ENCODE measurements at regions not wholly inside any gene's neighbourhood (a gene's known extent, or its start where the extent isn't known, plus 50 kb on each side); places are given as distances from the start of the nearest gene placed in this dataset.

DNA sequence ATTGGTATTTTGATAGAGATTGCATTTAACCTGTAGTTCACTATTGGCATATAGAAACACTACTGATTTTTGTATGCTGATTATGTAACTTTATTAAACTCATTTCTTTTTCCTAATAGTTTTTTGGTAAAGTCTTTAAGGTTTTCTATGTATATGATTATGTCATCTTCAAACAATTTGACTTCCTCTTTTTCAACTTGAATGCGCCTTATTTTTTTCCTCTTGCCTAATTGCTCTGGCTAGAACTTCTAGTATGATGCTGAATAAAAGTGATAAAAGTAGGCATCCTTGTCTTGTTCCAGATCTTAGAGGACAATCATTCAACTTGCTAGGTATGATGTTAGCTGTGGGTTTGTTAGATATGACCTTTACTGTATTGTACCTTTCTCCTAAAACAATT, 1034.9 kb downstream of the PCDH9 start:
- Histone ChIP-seq H3K27ac (no peak overlapping the region), H3K4me1 (ENCODE audit: low read depth) (no peaks in the 10 kb centered on the region), H3K36me3 (no peaks in the 10 kb centered on the region), H3K4me3 (no peak overlapping the region), H3K9me3 (ENCODE audit: low read depth) (no peaks in the 10 kb centered on the region), H3K27me3 (no peaks in the 10 kb centered on the region)
- TF ChIP-seq, protein P1, sequence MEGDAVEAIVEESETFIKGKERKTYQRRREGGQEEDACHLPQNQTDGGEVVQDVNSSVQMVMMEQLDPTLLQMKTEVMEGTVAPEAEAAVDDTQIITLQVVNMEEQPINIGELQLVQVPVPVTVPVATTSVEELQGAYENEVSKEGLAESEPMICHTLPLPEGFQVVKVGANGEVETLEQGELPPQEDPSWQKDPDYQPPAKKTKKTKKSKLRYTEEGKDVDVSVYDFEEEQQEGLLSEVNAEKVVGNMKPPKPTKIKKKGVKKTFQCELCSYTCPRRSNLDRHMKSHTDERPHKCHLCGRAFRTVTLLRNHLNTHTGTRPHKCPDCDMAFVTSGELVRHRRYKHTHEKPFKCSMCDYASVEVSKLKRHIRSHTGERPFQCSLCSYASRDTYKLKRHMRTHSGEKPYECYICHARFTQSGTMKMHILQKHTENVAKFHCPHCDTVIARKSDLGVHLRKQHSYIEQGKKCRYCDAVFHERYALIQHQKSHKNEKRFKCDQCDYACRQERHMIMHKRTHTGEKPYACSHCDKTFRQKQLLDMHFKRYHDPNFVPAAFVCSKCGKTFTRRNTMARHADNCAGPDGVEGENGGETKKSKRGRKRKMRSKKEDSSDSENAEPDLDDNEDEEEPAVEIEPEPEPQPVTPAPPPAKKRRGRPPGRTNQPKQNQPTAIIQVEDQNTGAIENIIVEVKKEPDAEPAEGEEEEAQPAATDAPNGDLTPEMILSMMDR (IDR thresholded peaks at IDR 0.05; ENCODE audit: low read depth, low read length): no peak
- DNase-seq (ENCODE audit: low read depth in 1 of 2, low spot score in 1 of 2): no peak

DNA sequence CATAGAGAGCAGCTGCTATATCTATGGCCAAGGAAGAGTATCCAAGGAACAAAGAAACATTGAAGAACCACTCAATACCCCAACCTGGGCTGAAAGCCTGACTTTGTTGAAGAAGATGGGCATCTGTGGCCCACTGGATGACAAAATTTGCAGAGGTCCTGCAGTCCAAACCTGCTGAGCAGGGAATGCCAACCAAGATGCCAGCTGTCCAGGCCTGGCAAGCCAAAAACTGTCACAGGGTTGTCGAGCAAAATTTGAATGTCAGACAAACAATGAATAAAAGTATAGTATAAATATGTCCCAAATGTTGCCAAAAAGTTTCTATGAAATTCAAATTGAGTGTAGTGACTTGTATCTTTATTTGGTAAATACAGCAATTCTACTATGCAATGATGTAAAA, 1040.2 kb downstream of the PCDH9 start:
- no peak overlapping the region for H3K27ac ChIP-seq
- no peaks in the 10 kb centered on the region for H3K4me1 ChIP-seq (ENCODE audit: low read depth)
- no peaks in the 10 kb centered on the region for H3K9me3 ChIP-seq (ENCODE audit: low read depth)
- H3K36me3 ChIP-seq: no peaks in the 10 kb centered on the region
- TF ChIP-seq, protein P1 (IDR thresholded peaks at IDR 0.05; ENCODE audit: low read depth, low read length): no peak
- no peak overlapping the region for H3K4me3 ChIP-seq
- H3K27me3 ChIP-seq: no peaks in the 10 kb centered on the region
- no peak for DNase-seq (ENCODE audit: low read depth in 1 of 2, low spot score in 1 of 2)

DNA sequence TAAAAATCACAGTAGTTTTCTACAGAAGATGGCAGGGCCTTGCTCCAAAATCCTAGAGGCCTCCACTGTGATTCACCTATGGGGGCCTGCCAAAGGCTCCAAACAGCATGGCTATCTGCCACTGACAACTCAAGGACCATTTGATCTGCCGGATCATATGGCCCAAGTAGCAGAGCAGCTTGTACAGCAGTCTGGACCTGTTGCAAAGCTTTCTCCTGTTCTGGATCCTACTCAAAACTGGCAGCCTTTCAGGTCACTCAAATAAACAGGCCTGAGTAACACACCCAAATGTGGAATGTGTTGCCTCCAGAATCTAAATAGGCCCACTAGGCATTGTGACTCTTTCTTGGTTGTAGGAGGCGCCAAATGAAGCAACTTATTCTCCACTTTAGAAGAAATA, 1049.3 kb downstream of the PCDH9 start:
- no peak overlapping the region for H3K4me3 ChIP-seq
- H3K4me1 ChIP-seq (ENCODE audit: low read depth): no peaks in the 10 kb centered on the region
- no peaks in the 10 kb centered on the region for H3K9me3 ChIP-seq (ENCODE audit: low read depth)
- H3K27ac ChIP-seq: no peak overlapping the region
- H3K27me3 ChIP-seq: no peaks in the 10 kb centered on the region
- no peaks in the 10 kb centered on the region for H3K36me3 ChIP-seq
- TF ChIP-seq, protein P1 (IDR thresholded peaks at IDR 0.05; ENCODE audit: low read depth, low read length): no peak
- DNase-seq (ENCODE audit: low read depth in 1 of 2, low spot score in 1 of 2): no peak

DNA sequence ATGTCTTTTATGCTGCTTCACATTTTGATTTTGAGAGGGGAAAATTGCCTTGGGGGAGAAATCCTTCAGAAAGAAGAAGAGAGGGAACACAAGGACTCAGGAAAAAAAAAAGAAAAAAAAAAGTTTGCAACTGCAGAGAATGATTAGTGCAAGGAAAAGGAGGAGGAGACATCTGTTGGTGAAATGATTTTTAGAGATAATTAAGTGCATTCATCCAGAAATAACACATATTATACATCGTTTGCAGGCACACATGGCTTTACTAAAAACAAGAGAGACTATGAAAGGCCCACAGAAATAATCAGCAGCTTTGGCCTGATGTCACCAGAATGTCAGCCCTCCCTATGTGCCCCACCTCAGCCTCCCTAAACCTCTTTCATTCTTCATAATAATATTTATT, 1058.2 kb downstream of the PCDH9 start:
- TF ChIP-seq, protein P1 (IDR thresholded peaks at IDR 0.05; ENCODE audit: low read depth, low read length): no peak
- no peak for DNase-seq (ENCODE audit: low read depth in 1 of 2, low spot score in 1 of 2)
- H3K9me3 ChIP-seq (ENCODE audit: low read depth): no peaks in the 10 kb centered on the region

DNA sequence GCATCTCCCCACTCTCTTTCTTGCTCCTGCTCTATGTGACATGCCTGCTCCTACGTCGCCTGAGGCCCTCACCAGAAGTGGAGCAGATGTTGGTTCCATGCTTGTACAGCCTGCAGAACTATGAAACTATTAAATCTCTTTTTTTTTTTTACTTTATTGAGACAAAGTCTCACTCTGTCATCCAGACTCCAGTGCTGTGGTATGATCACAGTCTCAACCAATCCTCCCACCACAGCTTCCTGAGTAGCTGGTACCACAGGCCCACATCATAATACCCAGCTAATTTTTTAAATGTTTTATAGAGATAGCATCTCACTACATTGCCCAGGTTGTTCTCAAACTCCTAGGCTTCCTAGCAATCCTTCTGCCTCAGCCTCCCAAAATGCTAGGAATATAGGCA, 1067.7 kb downstream of the PCDH9 start:
- TF ChIP-seq, protein P1 (IDR thresholded peaks at IDR 0.05; ENCODE audit: low read depth, low read length): no peak
- H3K4me1 ChIP-seq (ENCODE audit: low read depth): no peaks in the 10 kb centered on the region
- no peaks in the 10 kb centered on the region for H3K27me3 ChIP-seq
- DNase-seq (ENCODE audit: low read depth in 1 of 2, low spot score in 1 of 2): no peak
- no peaks in the 10 kb centered on the region for H3K36me3 ChIP-seq
- no peak overlapping the region for H3K4me3 ChIP-seq
- H3K27ac ChIP-seq: no peak overlapping the region
- H3K9me3 ChIP-seq (ENCODE audit: low read depth): no peaks in the 10 kb centered on the region

More for the DNA sequence above, 1058.2 kb downstream of the PCDH9 start:
- H3K27me3 ChIP-seq: no peaks in the 10 kb centered on the region
- no peaks in the 10 kb centered on the region for H3K4me1 ChIP-seq (ENCODE audit: low read depth)
- H3K4me3 ChIP-seq: no peak overlapping the region
- no peak overlapping the region for H3K27ac ChIP-seq
- no peaks in the 10 kb centered on the region for H3K36me3 ChIP-seq

DNA sequence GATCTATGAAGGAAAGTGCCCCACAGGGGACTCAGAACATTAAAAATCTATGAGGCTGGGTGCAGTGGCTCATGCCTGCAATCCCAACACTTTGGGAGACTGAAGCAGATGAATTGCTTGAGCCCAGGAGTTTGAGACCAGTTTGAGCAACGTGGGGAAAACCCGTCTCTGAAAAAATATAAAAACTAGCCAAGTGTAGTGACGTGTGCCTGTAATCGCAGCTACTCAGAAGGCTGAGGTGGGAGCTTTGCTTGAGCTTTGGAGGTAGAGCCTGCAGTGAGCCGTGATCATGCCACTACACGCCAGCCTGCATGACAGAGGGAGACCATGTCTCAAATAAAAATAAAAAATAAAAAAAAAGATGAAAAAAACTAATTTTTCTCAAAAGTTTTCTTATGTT, 1070.6 kb downstream of the PCDH9 start:
- H3K36me3 ChIP-seq: no peaks in the 10 kb centered on the region
- DNase-seq (ENCODE audit: low read depth in 1 of 2, low spot score in 1 of 2): no peak
- TF ChIP-seq, protein P1 (IDR thresholded peaks at IDR 0.05; ENCODE audit: low read depth, low read length): no peak
- no peak overlapping the region for H3K4me3 ChIP-seq
- H3K27ac ChIP-seq: no peak overlapping the region
- no peaks in the 10 kb centered on the region for H3K27me3 ChIP-seq
- no peaks in the 10 kb centered on the region for H3K9me3 ChIP-seq (ENCODE audit: low read depth)
- no peaks in the 10 kb centered on the region for H3K4me1 ChIP-seq (ENCODE audit: low read depth)
